Heart right ventricle (tissue), 16 donors: ENCODE measurements at regions not wholly inside any gene's neighbourhood (a gene's known extent, or its start where the extent isn't known, plus 50 kb on each side); places are given as distances from the start of the nearest gene placed in this dataset.

ENCODE experiments used
- ATAC-seq, 8 donors: fragments of 200-7000 bp; cut with Tn5 transposase; one replicate each; pipeline ENCODE4 v1.9.1; 2020; ENCODE audit warnings: mild to moderate bottlenecking in 8 of 8, moderate library complexity in 8 of 8, moderate number of reproducible peaks in 1 of 8
- DNase-seq, 2 donors: peaks; one replicate each; pipeline ENCODE4 v3.0.0-alpha.2; 2020
- H3K27ac ChIP-seq, 10 donors: fragments of 200-600 bp; sonication (generic) in 2 of 10; one replicate each; pipeline versions ENCODE4 v1.5.0 to v1.8.0; 2020 to 2022; ENCODE audit warnings: mild to moderate bottlenecking in 3 of 10
- H3K27me3 ChIP-seq, 7 donors: fragments of 200-600 bp; one replicate each; pipeline ENCODE4 v1.8.0; 2021 to 2022; ENCODE audit warnings: mild to moderate bottlenecking in 2 of 7
- H3K36me3 ChIP-seq, 9 donors: fragments of 200-600 bp; sonication (generic) in 1 of 9; one replicate each; pipeline versions ENCODE4 v1.5.0 to v1.8.0; 2020 to 2022; ENCODE audit warnings: mild to moderate bottlenecking in 2 of 9
- H3K4me1 ChIP-seq, 9 donors: fragments of 200-600 bp; sonication (generic) in 1 of 9; one replicate each; pipeline versions ENCODE4 v1.5.0 to v1.8.0; 2020 to 2022; ENCODE audit warnings: mild to moderate bottlenecking in 4 of 9
- H3K4me3 ChIP-seq, 10 donors: fragments of 200-600 bp; sonication (generic) in 2 of 10; one replicate each; pipeline versions ENCODE4 v1.5.0 to v1.8.0; 2020 to 2022; ENCODE audit warnings: mild to moderate bottlenecking in 7 of 10, moderate library complexity in 2 of 10
- H3K9me3 ChIP-seq, 11 donors: fragments of 200-600 bp in 10 of 11; sonication (generic) in 2 of 11; one replicate each; pipeline versions ENCODE4 v1.5.0 to v1.8.0; 2013 to 2022; ENCODE audit warnings: mild to moderate bottlenecking in 2 of 11, control low read depth in 1 of 11, moderate library complexity in 1 of 11
- CTCF ChIP-seq, 9 donors: fragments of 200-600 bp; sonication (generic) in 2 of 9; IDR thresholded peaks; one replicate each; pipeline versions ENCODE4 v1.5.0 to v1.8.0; 2021 to 2022; ENCODE audit warnings: antibody characterized with exemption in 9 of 9, mild to moderate bottlenecking in 5 of 9, moderate library complexity in 1 of 9
- WGBS, 2 donors: extraction: QIAGEN DNeasy Blood & Tissue Kit; methylation state at CpG; one replicate each; pipeline ENCODE4 v1.1.7; 2013; ENCODE audit warnings: inconsistent platforms in 1 of 2; 5-methylcytosine and 5-hydroxymethylcytosine counted together
- intact Hi-C, 10 donors: fragments of 100-400 bp; cut with DNase I; formaldehyde crosslinking; loops; one replicate each; pipeline versions ENCODE4 v1.11.1 to v1.14.2; 2022
- donor health status: Arrhythmogenic right ventricular cardiomyopathy.
- donor health status: ischemic (EF 13 %, LVEDD 7.1; RV severe dilation, severe dysfunction).
- donor health status: healthy with polysubstance abuse.
- donor health status: DM: no; HTN: yes; CAD: no.
- donor health status: DM: no; HTN: no; CAD: no.
- donor health status: ischemic (EF 25% LVEDD 6.9; RV normal size, moderate dysfunction).
- donor health status: ischemic (EF 25% LVEDD 5.7; RV mildly dilated, moderate dysfunction).
- donor health status: healthy.
- donor health status: DM: yes; HTN: yes; CAD: no.
- donor health status: Ischemic cardiomyopathy.
- donor health status: ischemic (EF 35%, LVEDD 5.7; RV mildly dilated, moderate dysfunction).
- donor health status: nonischemic (EF 11% LVEDD 7.7; RV severe dilation, severe dysfunction).
- donor health status: DM: yes; HTN: yes; CAD: no.
- donor health status: PGD.
- donor health status: ischemic (EF 29% LVEDD 5.4; RV normal size, mild dysfunction).
- donor health status: nonischemic (EF 23%, LVEDD 6.1; RV moderate dilation, normal function).

DNA sequence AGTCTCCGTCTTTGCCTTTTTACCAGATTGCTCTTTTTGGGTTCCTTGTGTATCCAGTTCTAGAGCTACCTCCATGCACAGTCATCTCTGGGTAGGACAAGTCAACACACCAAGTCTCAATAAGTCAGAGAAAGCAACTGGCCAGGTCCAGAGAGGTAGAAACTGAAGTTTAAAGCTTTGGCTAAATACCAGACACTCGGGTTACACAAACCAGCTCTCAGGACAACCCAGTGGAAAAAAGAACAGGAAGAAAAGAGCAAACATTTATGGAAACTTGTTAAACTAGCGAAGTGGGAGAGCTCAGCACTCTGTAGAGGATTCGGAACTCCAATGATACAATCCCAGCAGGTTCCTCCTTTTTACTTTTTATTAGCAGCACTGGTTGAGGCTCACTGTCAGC is 291.0 kb upstream of the CPEB2 start:
- Histone ChIP-seq H3K4me1 (peaks cover 0 to 7% (median 0%) of the 10 kb centered on the region in 9 donors), H3K9me3 (no peaks in the 10 kb centered on the region), H3K27ac (no peak overlapping the region), H3K27me3 (no peaks in the 10 kb centered on the region), H3K36me3 (no peaks in the 10 kb centered on the region), H3K4me3 (no peak overlapping the region)
- ATAC-seq (no peak), DNase-seq (no peak)
- intact Hi-C loops: loop anchor here in 1 of 10 donors (10.0 kb wide), 1 partner anchor 246 kb away; no protein-coding TSS in a partner anchor
- no peak for TF ChIP-seq CTCF (IDR thresholded peaks at IDR 0.05)
- 81 to 85% methylated on average over 4 of the region's 4 CpGs for WGBS, 2 donors

DNA sequence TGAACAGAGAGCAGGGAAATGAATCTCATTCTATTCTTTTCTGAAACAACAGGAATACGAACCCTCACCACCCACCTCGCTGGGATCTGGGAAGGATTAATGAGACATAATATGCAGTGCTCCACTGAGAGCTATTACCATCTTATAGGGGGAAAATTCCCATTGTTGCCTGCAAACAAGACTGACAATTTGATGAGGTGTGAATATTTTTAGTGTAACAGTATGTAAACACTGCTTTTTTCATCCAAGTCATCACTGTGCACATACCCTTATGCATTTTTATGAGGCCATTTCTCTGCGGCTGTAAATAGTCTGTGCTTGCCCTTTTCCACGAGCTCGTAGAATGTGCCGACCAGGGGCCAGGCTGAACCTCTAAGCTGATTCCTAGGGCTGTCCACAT is 285.6 kb upstream of the CPEB2 start:
- H3K4me3 ChIP-seq: no peak overlapping the region
- no peak overlapping the region for H3K27ac ChIP-seq
- 89 to 91% methylated on average over 6 of the region's 6 CpGs for WGBS, 2 donors
- peaks cover 0 to 10% (median 0%) of the 10 kb centered on the region in 11 donors for H3K9me3 ChIP-seq
- no peaks in the 10 kb centered on the region for H3K36me3 ChIP-seq
- DNase-seq (no peak), ATAC-seq (no peak)
- peaks cover 0 to 8% (median 0%) of the 10 kb centered on the region in 9 donors for H3K4me1 ChIP-seq
- no peak for TF ChIP-seq CTCF (IDR thresholded peaks at IDR 0.05)
- intact Hi-C loops: loop anchor here in 1 of 10 donors (10.0 kb wide), 1 partner anchor 252 kb away; no protein-coding TSS in a partner anchor
- no peaks in the 10 kb centered on the region for H3K27me3 ChIP-seq

- Histone ChIP-seq H3K4me3 (no peak overlapping the region), H3K27ac (peak overlapping the region in 2 of 10 donors; percentile 29 to 36), H3K27me3 (no peaks in the 10 kb centered on the region), H3K4me1 (peaks cover 0 to 8% (median 0%) of the 10 kb centered on the region in 9 donors), H3K36me3 (no peaks in the 10 kb centered on the region), H3K9me3 (peaks cover 0 to 19% (median 0%) of the 10 kb centered on the region in 11 donors)
- no peak for TF ChIP-seq CTCF (IDR thresholded peaks at IDR 0.05)
- DNase-seq (peak in 1 of 2 donors; percentile 7), ATAC-seq (peak in 4 of 8 donors; percentile 42 to 61 (median 52))
- intact Hi-C loops: loop anchor here in 1 of 10 donors (10.0 kb wide), 1 partner anchor 254 kb away; no protein-coding TSS in a partner anchor
- WGBS, 2 donors: 47 to 52% methylated on average over 3 of the region's 3 CpGs
These were observed 283.2 kb upstream of the CPEB2 start for GRCh38 chr4:14719053-14719452.

DNA sequence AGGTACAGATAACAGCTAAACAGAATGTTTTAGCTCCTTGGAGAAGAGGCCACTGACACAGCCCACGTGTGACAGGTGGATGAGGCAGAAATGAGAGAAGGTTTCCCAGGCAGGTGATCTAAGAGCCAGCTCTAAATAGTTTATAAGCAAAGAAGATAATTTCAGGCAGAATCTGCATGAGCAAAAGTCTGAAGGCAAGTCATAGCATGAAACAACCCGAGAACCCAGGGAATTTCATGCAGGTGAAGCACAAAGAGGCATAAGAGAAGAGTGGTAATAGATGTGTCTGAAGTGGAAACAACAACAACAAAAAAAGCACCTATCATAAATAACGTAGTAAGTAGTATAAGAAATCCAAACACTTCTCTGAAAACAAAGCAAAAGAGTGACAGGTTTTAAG is 275.8 kb upstream of the CPEB2 start:
- no peaks in the 10 kb centered on the region for H3K4me1 ChIP-seq
- no peak overlapping the region for H3K4me3 ChIP-seq
- H3K27ac ChIP-seq: no peak overlapping the region
- H3K36me3 ChIP-seq: no peaks in the 10 kb centered on the region
- no peak for ATAC-seq
- H3K27me3 ChIP-seq: no peaks in the 10 kb centered on the region
- TF ChIP-seq CTCF (IDR thresholded peaks at IDR 0.05): no peak
- intact Hi-C loops: no loop called here
- peaks cover 0 to 8% (median 0%) of the 10 kb centered on the region in 11 donors for H3K9me3 ChIP-seq
- 75 to 76% methylated on average over 3 of the region's 3 CpGs for WGBS, 2 donors
- DNase-seq: no peak
